K562 (cell line): ENCODE measurements at regions not wholly inside any gene's neighbourhood (a gene's known extent, or its start where the extent isn't known, plus 50 kb on each side); places are given as distances from the start of the nearest gene placed in this dataset.

Experiments used
- ATAC-seq: fragments of 200-7000 bp; cut with Tn5 transposase; 3 replicates; pipeline ENCODE4 v1.9.1; 2020; ENCODE audit warnings: moderate library complexity
- BruUV-seq: library from RNA; stranded (reverse); fragments of 400-500 nt; replicated peaks from 2 replicates; lab custom pipeline; 2021; lab: Mats Ljungman, UMichigan
- CTCF ChIA-PET: fragments of 300-600 bp; formaldehyde crosslinking; extraction: SDS; loops from one replicate; lab custom pipeline; 2021; ENCODE audit warnings: low intra/inter-chr PET ratio; lab: Yijun Ruan, JAX
- POLR2A ChIA-PET: fragments of 300-600, 350-650 bp; sonication (Branson Sonifier 250); formaldehyde crosslinking; extraction: SDS; loops from one replicate; lab custom pipeline; 2021; ENCODE audit warnings: antibody characterized with exemption, inconsistent platforms; lab: Yijun Ruan, JAX
- DNase-seq, 4 experiments: peaks; one replicate each; pipeline versions ENCODE4 v3.0.0 to v3.0.0-alpha.2; 2011 to 2018; ENCODE audit warnings: low spot score in 3 of 4, mixed read lengths in 3 of 4; ENCODE audit errors: extremely low read depth in 1 of 4
- FAIRE-seq: peaks from 2 replicates; lab custom pipeline; 2011; peaks lifted over from hg19 to GRCh38; lab: Jason Lieb, UNC
- H2AFZ ChIP-seq: 2 replicates; pipeline ENCODE4 v1.6.0; 2011; ENCODE audit warnings: low read depth, low read length, control low read depth, inconsistent platforms
- H3K27ac ChIP-seq: fragments of 200-600 bp; 3 replicates; pipeline ENCODE4 v1.8.0; 2011; ENCODE audit warnings: low read depth, mild to moderate bottlenecking, control low read depth, inconsistent platforms, low read length, moderate library complexity, mixed read lengths; ENCODE audit errors: extremely low read depth
- H3K27me3 ChIP-seq, 2 experiments: fragments of 300-600 bp in 1 of 2; 2 replicates in 1 of 2; 3 replicates in 1 of 2; pipeline versions ENCODE4 v1.6.0 to v1.8.0; 2011; ENCODE audit warnings: inconsistent platforms in 2 of 2, low read length in 2 of 2, mild to moderate bottlenecking in 1 of 2, mixed read lengths in 1 of 2, moderate library complexity in 1 of 2; ENCODE audit not compliant: control insufficient read depth in 2 of 2, insufficient read depth in 2 of 2
- H3K36me3 ChIP-seq: fragments of 300-600 bp; 3 replicates; pipeline ENCODE4 v1.8.0; 2011; ENCODE audit warnings: mild to moderate bottlenecking, low read length, inconsistent platforms; ENCODE audit not compliant: control insufficient read depth, insufficient read depth
- H3K4me1 ChIP-seq, 2 experiments: fragments of 200-600 bp in 1 of 2; replicated peaks in 1 of 2; 2 replicates in 1 of 2; 3 replicates in 1 of 2; pipeline versions ENCODE4 v1.5.1 to v1.8.0; 2011; ENCODE audit warnings: inconsistent platforms in 2 of 2, low read length in 2 of 2, mild to moderate bottlenecking in 1 of 2, mixed read lengths in 1 of 2, moderate library complexity in 1 of 2; ENCODE audit not compliant: control insufficient read depth in 2 of 2, insufficient read depth in 2 of 2
- H3K4me2 ChIP-seq: 2 replicates; pipeline ENCODE4 v1.6.1; 2011; ENCODE audit warnings: low read length, control low read depth, inconsistent platforms, mixed read lengths; ENCODE audit not compliant: insufficient read depth
- H3K4me3 ChIP-seq: fragments of 200-600 bp; sonication (generic), shearing (Covaris generic); 2 replicates; pipeline ENCODE4 v1.5.1; 2016; ENCODE audit warnings: control low read depth, inconsistent platforms
- H3K79me2 ChIP-seq: fragments of 200-600 bp; 3 replicates; pipeline ENCODE4 v1.8.0; 2011; ENCODE audit warnings: low read length, inconsistent platforms; ENCODE audit not compliant: control insufficient read depth, insufficient read depth
- H3K9ac ChIP-seq, 2 experiments: 2 replicates each; pipeline versions ENCODE4 v1.6.0 to v1.6.1; 2011; ENCODE audit warnings: low read depth in 2 of 2, low read length in 2 of 2, control low read depth in 1 of 2, inconsistent platforms in 1 of 2, mild to moderate bottlenecking in 1 of 2, mixed read lengths in 1 of 2; ENCODE audit not compliant: insufficient read depth in 1 of 2
- H3K9me1 ChIP-seq: one replicate; pipeline ENCODE4 v1.6.0; 2011; ENCODE audit warnings: inconsistent platforms, mild to moderate bottlenecking, low read length, moderate library complexity; ENCODE audit not compliant: control insufficient read depth, insufficient read depth
- H3K9me3 ChIP-seq: replicated peaks from 2 replicates; pipeline ENCODE4 v1.5.1; 2011; ENCODE audit warnings: low read depth, low read length, inconsistent platforms; ENCODE audit not compliant: control insufficient read depth, insufficient read depth
- H4K20me1 ChIP-seq: replicated peaks from 2 replicates; pipeline ENCODE4 v1.6.1; 2011; ENCODE audit warnings: low read length, inconsistent platforms, mixed read lengths; ENCODE audit not compliant: control insufficient read depth, insufficient read depth
- CTCF ChIP-seq, 3 experiments: IDR thresholded peaks in 2 of 3; conservative IDR thresholded peaks in 1 of 3; 2 replicates each; pipeline ENCODE4 v1.5.1; 2011 to 2012; ENCODE audit warnings: low read length in 3 of 3, mild to moderate bottlenecking in 3 of 3, control low read depth in 2 of 3, improper control_type of control experiment in 1 of 3, inconsistent platforms in 1 of 3, low read depth in 1 of 3, mixed read lengths in 1 of 3, moderate library complexity in 1 of 3; ENCODE audit not compliant: insufficient read depth in 2 of 3
- NR1H2 ChIP-seq: sonication (generic); formaldehyde crosslinking; IDR thresholded peaks from 2 replicates; pipeline ENCODE4 v1.4.0; 2020; ENCODE audit warnings: mild to moderate bottlenecking, missing genetic modification reagents
- XRCC4 ChIP-seq: IDR thresholded peaks from one replicate; pipeline ENCODE4 v1.6.1; 2011; ENCODE audit not compliant: insufficient read depth, insufficient read length; ENCODE audit errors: extremely low read depth
- ZNF140 ChIP-seq: fragments of 250-450 bp; sonication (Bioruptor Pico); IDR thresholded peaks from 2 replicates; pipeline ENCODE4 v1.8.0; 2021; ENCODE audit warnings: moderate library complexity, mild to moderate bottlenecking, inconsistent platforms
- ZNF217 ChIP-seq: sonication (generic); formaldehyde crosslinking; IDR thresholded peaks from 2 replicates; pipeline ENCODE4 v1.8.0; 2022; ENCODE audit warnings: mild to moderate bottlenecking, missing genetic modification reagents
- ZNF561 ChIP-seq: fragments of 450-650 bp; formaldehyde crosslinking; conservative IDR thresholded peaks from 2 replicates; pipeline ENCODE4 v1.4.0; 2020; ENCODE audit warnings: mild to moderate bottlenecking, moderate library complexity
- WGBS: fragments of 100-300 bp; shearing (Covaris generic); methylation state at CpG from one replicate; pipeline ENCODE4 v1.1.6; 2016; ENCODE audit warnings: low coverage, mixed read lengths; ENCODE audit not compliant: insufficient coverage; ENCODE audit errors: missing lambda C conversion rate; 5-methylcytosine and 5-hydroxymethylcytosine counted together
- in situ Hi-C: fragments of 300-500 bp; cut with MboI; formaldehyde crosslinking; loops from 4 replicates; pipeline ENCODE4 v1.15.0; 2018; ENCODE audit warnings: inconsistent platforms, mixed read lengths
- intact Hi-C: fragments of 100-400 bp; cut with micrococcal nuclease; formaldehyde crosslinking; loops from 2 replicates; pipeline ENCODE4 v1.14.2; 2022

GRCh38 chr21:38041493-38041892, 125.2 kb upstream of the KCNJ6 start:
- Histone ChIP-seq H3K9me3 (no peaks in the 10 kb centered on the region), H3K36me3 (no peaks in the 10 kb centered on the region), H3K79me2 (no peaks in the 10 kb centered on the region), H3K4me2 (no peak overlapping the region), H3K27me3 (no peaks in the 10 kb centered on the region), H3K9me1 (no peaks in the 10 kb centered on the region), H3K4me1 (peaks cover 0 to 5% of the 10 kb centered on the region in 2 experiments; a peak in 1 of 5 replicates), H3K9ac (no peak overlapping the region), H3K4me3 (no peak overlapping the region), H4K20me1 (no peaks in the 10 kb centered on the region), H3K27ac (no peak overlapping the region), H2AFZ (no peak overlapping the region)
- FAIRE-seq: no peak
- in situ Hi-C loops (no loop called here), intact Hi-C loops (no loop called here)
- POLR2A ChIA-PET: interaction anchor here (1.2 kb wide), 1 partner anchor 107 kb away, joined by 3 read pairs; no protein-coding TSS in a partner anchor
- BruUV-seq: no TSS peak
- WGBS: 68% methylated on average over 6 of the region's 6 CpGs
- CTCF ChIA-PET: no interaction called here
- no peak for DNase-seq
- no peak for ATAC-seq
- no peak for TF ChIP-seq CTCF (IDR thresholded peaks at IDR 0.05 in 2 of 3, conservative IDR thresholded peaks at IDR 0.05 in 1 of 3; ENCODE audit: insufficient read depth in 2 of 3, low read depth in 1 of 3, low read length in 3 of 3)

- Histone ChIP-seq H3K9me3 (no peaks in the 10 kb centered on the region), H3K4me3 (no peak overlapping the region), H3K9ac (no peak overlapping the region), H4K20me1 (no peaks in the 10 kb centered on the region), H3K4me1 (peaks cover 0 to 5% of the 10 kb centered on the region in 2 experiments; a peak in 1 of 5 replicates), H3K9me1 (no peaks in the 10 kb centered on the region), H3K27me3 (no peaks in the 10 kb centered on the region), H3K79me2 (no peaks in the 10 kb centered on the region), H3K4me2 (no peak overlapping the region), H2AFZ (no peak overlapping the region), H3K36me3 (no peaks in the 10 kb centered on the region), H3K27ac (no peak overlapping the region)
- no peak for DNase-seq
- in situ Hi-C loops: no loop called here
- CTCF ChIA-PET: no interaction called here
- POLR2A ChIA-PET: interaction anchor here (0.9 kb wide), 1 partner anchor 8 kb away, joined by 3 read pairs; no protein-coding TSS in a partner anchor
- no peak for FAIRE-seq
- no TSS peak for BruUV-seq
- no peak for TF ChIP-seq ZNF561 (CRISPR knock-in tag)
- no peak for TF ChIP-seq ZNF217 (CRISPR knock-in tag)
- TF ChIP-seq ZNF140: no peak
- no peak for TF ChIP-seq NR1H2 (CRISPR knock-in tag)
- no peak for TF ChIP-seq XRCC4
- ATAC-seq: no peak
- intact Hi-C loops: no loop called here
- WGBS: 66% methylated on average over 2 of the region's 2 CpGs
Observed at GRCh38 chr21:38042246-38042645, 126.0 kb upstream of the KCNJ6 start.
